Keratinocyte (primary cell): ENCODE measurements at regions not wholly inside any gene's neighbourhood (a gene's known extent, or its start where the extent isn't known, plus 50 kb on each side); places are given as distances from the start of the nearest gene placed in this dataset.

Experiments used
- CTCF ChIP-seq, 3 experiments: IDR thresholded peaks in 1 of 3; conservative IDR thresholded peaks in 1 of 3; optimal IDR thresholded peaks in 1 of 3; 2 replicates in 2 of 3; 3 replicates in 1 of 3; pipeline versions ENCODE3 to v1.5.1; 2011; ENCODE audit warnings: low read length in 3 of 3, mild to moderate bottlenecking in 3 of 3, moderate library complexity in 2 of 3, control low read depth in 1 of 3, inconsistent platforms in 1 of 3; ENCODE audit not compliant: insufficient read depth in 2 of 3; ENCODE audit errors: extremely low read depth in 1 of 3
- EZH2 ChIP-seq: IDR thresholded peaks from one replicate; pipeline ENCODE4 v1.6.1; 2012; ENCODE audit warnings: inconsistent platforms, mild to moderate bottlenecking, low read length, moderate library complexity

GRCh38 chr1:163796394-163796821 is 474.7 kb downstream of the NUF2 start:
- TF ChIP-seq CTCF (optimal IDR thresholded peaks at IDR 0.05 in 1 of 3, IDR thresholded peaks at IDR 0.05 in 1 of 3, conservative IDR thresholded peaks at IDR 0.05 in 1 of 3; ENCODE audit: extremely low read depth in 1 of 3, insufficient read depth in 2 of 3, low read length in 3 of 3), result no peak
- no peak for TF ChIP-seq EZH2
